ENCODE measurements at regions not wholly inside any gene's neighbourhood (a gene's known extent, or its start where the extent isn't known, plus 50 kb on each side); places are given as distances from the start of the nearest gene placed in this dataset.

DNA sequence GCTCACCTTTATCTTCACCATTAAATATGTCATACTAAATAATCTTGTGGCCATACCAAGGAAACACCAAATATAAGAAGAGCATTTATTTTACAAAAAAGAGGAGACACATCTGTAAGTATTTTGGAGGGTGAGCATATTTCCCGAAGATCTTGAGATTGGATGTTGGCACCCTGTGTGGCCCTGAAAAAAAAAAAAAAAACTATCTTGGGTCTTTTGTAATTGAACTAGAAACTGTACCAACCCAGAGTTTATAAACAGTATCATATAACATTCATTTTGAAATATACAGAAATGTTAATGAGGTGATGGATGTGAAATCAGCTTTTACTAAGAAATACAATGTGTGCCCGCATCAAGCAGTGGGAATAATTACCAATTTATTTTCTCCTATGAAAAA lies 104.0 kb upstream of the FRMD6 start:
- ATAC-seq (no peak), DNase-seq (ENCODE audit: missing footprints) (no peak)
- intact Hi-C loops (cut with DNase I), result no loop called here

GRCh38 chr14:51548187-51548586 lies 103.5 kb upstream of the FRMD6 start:
- intact Hi-C loops (cut with DNase I), result no loop called here
- DNase-seq (ENCODE audit: missing footprints), result no peak
- ATAC-seq, result no peak

DNA sequence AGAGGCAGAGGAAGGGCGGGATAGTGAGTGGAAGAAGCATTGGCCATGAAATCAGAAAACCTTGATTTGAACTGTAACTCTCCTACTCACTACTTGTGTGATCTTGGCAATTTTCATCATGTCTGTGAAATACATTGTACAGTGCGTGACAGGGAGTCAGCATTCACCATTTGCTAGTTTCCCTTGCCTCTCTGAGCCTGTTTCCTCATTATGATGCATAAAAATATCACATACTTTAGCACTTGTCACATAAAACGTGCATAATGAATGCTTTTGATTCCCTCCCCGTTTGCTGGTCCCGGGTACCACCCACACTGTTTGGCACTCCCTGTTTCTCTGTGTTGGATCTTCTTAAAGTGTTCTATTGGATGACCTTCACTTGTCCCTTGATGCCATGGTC lies 101.1 kb upstream of the FRMD6 start:
- no peak for DNase-seq (ENCODE audit: missing footprints)
- no peak for ATAC-seq
- intact Hi-C loops (cut with DNase I), result no loop called here

GRCh38 chr14:51552275-51552674 lies 99.4 kb upstream of the FRMD6 start:
- ATAC-seq, result no peak
- no peak for DNase-seq (ENCODE audit: missing footprints)
- intact Hi-C loops (cut with DNase I), result no loop called here

DNA sequence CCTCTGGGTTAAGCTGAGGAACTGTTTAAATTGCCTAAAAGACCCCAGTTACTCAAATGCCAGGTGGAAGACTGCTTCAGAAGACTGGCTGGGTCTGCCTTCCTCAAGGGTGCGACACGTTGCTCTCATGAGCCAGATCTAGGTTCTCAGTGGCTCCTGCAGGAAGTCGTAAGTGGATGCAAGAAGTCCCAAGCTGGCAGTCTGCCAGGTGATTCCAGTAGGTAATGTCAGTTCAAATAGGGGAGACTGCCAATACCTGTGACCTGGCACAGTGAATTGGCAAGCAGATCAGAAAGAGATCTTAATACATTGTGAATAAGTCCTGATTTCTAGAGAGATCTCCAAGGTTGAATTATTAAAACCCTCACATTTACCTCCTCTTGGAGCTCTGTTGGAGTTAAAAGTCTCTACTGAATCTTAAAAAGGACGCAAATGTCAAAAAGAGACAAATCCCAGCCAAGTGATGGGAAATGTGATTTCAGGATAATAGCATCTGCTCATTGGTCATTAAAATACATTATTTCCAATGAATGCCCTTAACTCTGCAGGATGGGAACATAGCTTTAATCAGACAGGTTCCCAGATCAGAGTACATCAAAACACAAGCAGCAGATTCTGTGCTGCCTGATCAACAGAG lies 98.8 kb upstream of the FRMD6 start:
- no peak for ATAC-seq
- no peak for DNase-seq (ENCODE audit: missing footprints)
- intact Hi-C loops (cut with DNase I), result no loop called here

DNA sequence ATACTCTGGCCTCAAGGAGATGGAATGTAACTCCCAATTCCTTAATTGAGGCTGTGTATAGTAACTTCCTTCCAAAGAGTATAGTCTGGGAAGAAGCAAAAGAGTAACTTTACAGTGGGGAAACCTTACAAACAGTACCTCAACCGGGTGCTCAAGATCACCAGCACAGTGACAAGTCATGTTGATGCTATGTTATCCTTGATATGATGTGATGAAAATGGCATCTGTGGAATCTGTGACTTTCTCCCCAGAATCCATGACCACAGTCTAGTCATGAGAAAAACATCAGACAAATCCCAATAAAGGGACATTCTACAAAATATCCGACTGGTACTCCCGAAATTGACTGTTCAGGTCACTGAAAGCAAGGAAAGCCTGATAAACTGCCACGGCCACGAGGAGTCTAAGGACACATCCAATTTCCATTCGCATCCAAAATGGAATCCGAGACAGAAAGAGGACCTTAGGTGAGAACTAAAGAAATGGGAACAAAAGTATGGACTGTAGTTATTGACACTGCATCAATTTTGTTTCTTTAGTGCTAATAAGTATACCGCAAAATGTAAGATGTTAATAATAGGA lies 97.3 kb upstream of the FRMD6 start:
- ATAC-seq, result no peak
- intact Hi-C loops (cut with DNase I), result no loop called here
- no peak for DNase-seq (ENCODE audit: missing footprints)

- no peak for DNase-seq (ENCODE audit: missing footprints)
- intact Hi-C loops (cut with DNase I), result no loop called here
- no peak for ATAC-seq
Measured at GRCh38 chr14:51554953-51555352, 96.8 kb upstream of the FRMD6 start.

DNA sequence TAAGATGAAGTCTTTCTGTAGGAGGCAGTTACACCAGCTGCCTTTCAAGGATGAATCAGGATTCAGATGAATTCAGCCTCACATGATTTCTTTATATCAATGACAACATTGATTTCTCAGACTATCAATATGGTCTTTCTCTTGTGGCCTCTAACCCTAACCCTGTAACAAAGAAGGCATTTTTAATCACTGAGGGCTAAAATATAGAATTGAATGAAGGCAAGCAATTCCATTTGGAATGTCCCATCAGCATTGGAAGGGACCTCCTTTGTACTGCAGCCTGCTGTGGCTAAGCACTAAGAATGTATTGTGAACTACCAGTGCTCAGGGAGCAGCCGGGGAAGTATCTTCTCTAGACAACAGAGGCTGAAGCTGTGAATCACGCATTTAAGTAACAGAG lies 90.6 kb upstream of the FRMD6 start:
- DNase-seq (ENCODE audit: missing footprints), result no peak
- intact Hi-C loops (cut with DNase I), result no loop called here
- ATAC-seq, result no peak

- intact Hi-C loops (cut with DNase I), result no loop called here
- ATAC-seq, result no peak
- no peak for DNase-seq (ENCODE audit: missing footprints)
Measured at GRCh38 chr14:51562816-51563215, 88.9 kb upstream of the FRMD6 start.

DNA sequence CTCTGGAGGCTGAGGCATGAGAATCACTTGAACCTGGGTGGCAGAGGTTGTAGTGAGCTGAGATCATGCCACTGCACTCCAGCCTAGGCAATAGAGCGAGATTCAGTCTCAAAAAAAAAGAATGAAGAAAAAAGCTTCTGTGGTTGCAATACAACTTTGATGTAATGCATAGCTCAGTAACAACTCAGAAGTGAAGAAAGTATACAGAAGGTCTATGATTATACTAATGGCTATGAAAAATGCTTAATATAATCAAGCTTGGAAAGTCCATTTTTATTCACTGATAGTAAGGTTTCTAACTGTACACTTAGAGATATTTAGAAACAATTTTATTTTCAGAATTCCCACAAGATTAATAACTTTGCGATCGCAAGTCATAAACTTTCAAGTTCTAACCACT lies 88.2 kb upstream of the FRMD6 start:
- DNase-seq (ENCODE audit: missing footprints), result no peak
- intact Hi-C loops (cut with DNase I), result no loop called here
- ATAC-seq, result no peak

- no peak for ATAC-seq
- intact Hi-C loops (cut with DNase I), result no loop called here
- DNase-seq (ENCODE audit: missing footprints), result no peak
Measured at GRCh38 chr14:51564460-51564859, 87.2 kb upstream of the FRMD6 start.

DNA sequence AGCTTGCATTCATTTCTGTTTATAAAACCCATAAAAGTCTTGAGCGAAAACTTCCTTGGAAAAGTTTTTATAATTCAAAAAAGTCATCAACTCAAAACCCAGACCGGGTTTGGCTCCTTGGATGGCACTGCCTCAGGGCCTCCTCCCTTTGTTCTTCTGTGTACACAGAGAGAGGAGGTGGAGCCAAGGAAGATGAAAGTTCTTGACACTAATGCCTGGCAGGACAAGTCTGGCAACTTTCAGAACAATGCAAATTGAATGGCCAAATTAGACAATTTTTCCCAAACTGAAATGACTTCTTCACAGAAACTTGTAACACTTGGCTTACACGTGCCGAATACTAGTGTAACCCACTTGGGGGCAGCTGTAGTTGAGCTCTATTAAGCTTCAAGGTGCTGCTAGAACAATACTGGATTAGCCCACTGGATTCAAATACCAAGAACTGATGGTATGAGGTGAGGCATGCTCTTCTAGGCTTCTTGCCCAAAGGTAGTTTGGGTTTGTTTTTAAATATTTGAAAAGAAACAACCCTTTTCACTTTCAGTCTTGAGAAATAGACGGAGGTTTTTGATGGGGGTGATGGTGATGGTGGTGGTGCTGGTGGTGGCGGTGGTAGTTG lies 86.6 kb upstream of the FRMD6 start:
- intact Hi-C loops (cut with DNase I), result no loop called here
- DNase-seq (ENCODE audit: missing footprints) (no peak), ATAC-seq (no peak)

DNA sequence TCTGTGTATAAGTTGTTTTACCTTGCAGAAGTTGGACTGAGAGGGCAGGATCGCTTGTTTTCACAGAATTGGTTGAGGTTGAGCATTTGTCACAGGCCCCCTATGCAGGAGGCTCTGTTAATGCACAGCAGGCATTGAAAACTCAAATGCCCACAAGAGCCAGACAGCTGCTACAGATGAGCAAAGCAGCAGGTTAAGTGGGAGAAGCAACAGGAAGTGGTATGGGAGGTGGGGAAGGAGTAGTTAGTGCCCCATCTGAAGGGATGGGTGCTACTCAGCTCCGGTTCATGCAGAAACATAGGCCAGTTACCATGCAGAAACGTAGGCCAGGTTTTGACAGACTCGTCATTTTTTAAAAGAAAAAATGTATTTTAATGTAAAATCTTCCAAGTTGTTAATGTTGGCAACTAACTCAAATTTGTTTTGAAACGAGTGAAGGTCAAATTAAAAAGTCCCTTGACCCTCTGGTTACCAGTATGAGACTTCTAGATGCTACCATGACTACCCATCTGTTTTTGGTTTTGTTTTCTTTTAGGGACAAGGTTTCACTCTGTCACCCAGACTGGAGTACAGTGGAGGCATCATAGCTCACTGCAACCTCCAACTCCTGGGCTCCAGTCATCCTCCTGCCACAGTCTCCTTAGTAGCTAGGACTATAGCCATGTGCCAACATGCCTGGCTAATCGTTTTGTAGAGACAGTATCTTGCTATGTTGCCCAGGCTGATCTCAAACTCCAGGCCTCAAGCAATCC lies 84.7 kb upstream of the FRMD6 start:
- ATAC-seq, result no peak
- no peak for DNase-seq (ENCODE audit: missing footprints)
- intact Hi-C loops (cut with DNase I), result no loop called here

GRCh38 chr14:51568366-51568765 lies 83.3 kb upstream of the FRMD6 start:
- no peak for DNase-seq (ENCODE audit: missing footprints)
- intact Hi-C loops (cut with DNase I), result no loop called here
- no peak for ATAC-seq

- DNase-seq (ENCODE audit: missing footprints) (no peak), ATAC-seq (no peak)
- intact Hi-C loops (cut with DNase I), result no loop called here
Measured at GRCh38 chr14:51573607-51574006, 78.1 kb upstream of the FRMD6 start.

DNA sequence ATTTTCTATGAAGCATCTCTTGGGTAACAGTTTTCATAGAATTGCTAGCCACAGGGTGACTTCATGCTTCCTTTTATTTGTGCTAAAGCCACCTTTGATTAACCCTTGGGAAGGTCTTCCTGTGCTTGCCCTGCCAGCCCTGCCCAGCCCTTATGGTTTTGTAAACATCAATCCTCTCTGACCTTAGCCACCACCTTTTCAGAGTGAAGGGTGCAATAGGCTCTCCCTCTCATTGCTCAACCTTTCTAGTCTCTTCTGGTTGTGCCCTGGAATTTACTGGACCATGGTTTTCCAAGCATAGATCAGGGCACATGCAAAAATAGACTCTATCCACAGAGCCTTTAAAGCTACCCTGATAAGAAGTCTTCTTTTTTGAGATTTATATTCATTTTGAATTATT lies 77.7 kb upstream of the FRMD6 start:
- no peak for ATAC-seq
- no peak for DNase-seq (ENCODE audit: missing footprints)
- intact Hi-C loops (cut with DNase I), result no loop called here

DNA sequence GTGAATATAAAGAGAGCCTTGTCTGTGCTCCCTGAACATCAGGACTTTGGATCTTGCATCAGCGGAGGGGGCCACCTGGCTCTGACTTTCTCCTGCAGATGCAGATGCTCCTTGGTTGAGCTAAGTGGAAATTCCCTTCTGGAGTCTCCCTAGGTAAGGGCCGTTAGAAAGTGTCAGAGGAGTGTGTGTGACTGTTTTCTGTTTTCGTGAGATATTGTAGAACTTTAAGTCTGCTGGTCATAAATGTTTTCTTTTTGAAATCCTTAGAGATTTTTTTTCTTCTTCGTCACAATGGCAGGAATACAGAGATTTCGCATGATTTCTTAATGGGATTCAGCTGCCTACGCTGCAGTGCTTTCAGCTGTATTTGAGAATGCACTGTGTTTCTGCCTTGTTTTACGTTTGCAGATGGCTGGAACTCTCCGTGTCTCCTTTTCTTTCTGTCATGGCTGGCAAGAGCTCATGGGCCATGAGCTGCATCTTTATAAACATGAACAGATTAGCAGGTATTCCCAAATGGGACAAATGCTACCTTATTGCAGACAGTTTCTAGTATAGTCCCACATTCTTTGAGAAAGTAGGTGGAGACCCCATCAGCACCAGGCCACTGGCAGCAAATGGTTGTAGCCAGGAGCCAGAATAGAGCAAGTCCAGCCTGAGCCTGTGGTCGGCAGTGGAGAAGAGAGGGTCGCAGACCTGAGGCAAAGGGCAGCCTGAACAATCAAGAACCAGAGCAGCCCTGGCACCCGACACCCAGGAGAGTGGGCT lies 76.2 kb upstream of the FRMD6 start:
- no peak for DNase-seq (ENCODE audit: missing footprints)
- ATAC-seq, result peak; percentile 50
- intact Hi-C loops (cut with DNase I), result no loop called here

DNA sequence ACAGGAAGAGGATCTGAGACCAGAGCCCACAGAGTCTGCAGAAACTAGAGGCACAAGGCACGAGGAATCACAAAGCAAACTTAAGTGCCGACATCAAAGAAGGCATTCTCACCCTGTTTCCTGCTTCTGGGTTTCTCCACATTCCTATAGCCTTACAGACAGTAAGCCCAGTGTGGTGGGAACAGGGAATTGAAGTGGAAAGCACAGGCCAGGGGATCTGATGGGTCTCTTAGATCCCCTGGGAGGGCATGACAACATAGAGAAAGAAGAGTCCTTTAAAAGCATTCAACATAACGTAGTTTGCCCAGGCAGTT lies 75.6 kb upstream of the FRMD6 start:
- intact Hi-C loops (cut with DNase I), result no loop called here
- no peak for ATAC-seq
- no peak for DNase-seq (ENCODE audit: missing footprints)

- no peak for DNase-seq (ENCODE audit: missing footprints)
- intact Hi-C loops (cut with DNase I), result no loop called here
- no peak for ATAC-seq
Measured at GRCh38 chr14:51576879-51577278, 74.8 kb upstream of the FRMD6 start.

DNA sequence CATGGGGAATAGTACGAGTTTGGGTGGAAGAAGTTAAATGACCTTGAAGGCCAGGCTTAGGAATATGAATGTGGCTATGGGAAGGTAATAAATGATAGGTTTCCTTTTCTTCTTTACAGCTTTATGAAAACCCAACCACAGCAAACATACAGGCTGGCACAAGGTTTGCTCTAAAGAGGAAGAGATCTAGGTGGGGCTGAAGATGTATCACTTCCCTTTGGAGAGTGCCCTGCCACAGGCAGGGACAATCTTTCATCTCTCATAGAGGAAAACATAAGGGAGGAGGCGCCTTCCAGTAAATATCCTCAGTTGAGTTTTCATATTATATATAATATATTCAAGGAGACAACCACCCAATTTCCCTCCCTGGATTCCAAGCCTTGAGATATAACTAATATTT lies 72.9 kb upstream of the FRMD6 start:
- no peak for ATAC-seq
- intact Hi-C loops (cut with DNase I), result no loop called here
- DNase-seq (ENCODE audit: missing footprints), result no peak
